Activated T-cell treated with anti-CD3 and anti-CD28 coated beads, Interleukin-2, amount 50 U/mL, for 24 hours (primary cell): ENCODE measurements at regions not wholly inside any gene's neighbourhood (a gene's known extent, or its start where the extent isn't known, plus 50 kb on each side); places are given as distances from the start of the nearest gene placed in this dataset.

ENCODE experiments used
- DNase-seq: peaks from one replicate; pipeline ENCODE4 v3.0.0-alpha.2; 2020
- H3K27ac Mint-ChIP-seq: 2 replicates; pipeline ENCODE4 v1.8.0; 2020; ENCODE audit warnings: mild to moderate bottlenecking, mixed read lengths
- H3K27me3 Mint-ChIP-seq: 2 replicates; pipeline ENCODE4 v1.8.0; 2020; ENCODE audit warnings: mixed read lengths
- H3K36me3 Mint-ChIP-seq: 2 replicates; pipeline ENCODE4 v1.8.0; 2020; ENCODE audit warnings: low read depth, mixed read lengths
- H3K4me1 Mint-ChIP-seq: 2 replicates; pipeline ENCODE4 v1.8.0; 2020; ENCODE audit warnings: low read depth, mixed read lengths
- H3K4me3 Mint-ChIP-seq: 2 replicates; pipeline ENCODE4 v1.8.0; 2020; ENCODE audit warnings: mild to moderate bottlenecking, moderate library complexity, mixed read lengths
- H3K9me3 Mint-ChIP-seq: 2 replicates; pipeline ENCODE4 v1.8.0; 2020; ENCODE audit warnings: mixed read lengths

DNA sequence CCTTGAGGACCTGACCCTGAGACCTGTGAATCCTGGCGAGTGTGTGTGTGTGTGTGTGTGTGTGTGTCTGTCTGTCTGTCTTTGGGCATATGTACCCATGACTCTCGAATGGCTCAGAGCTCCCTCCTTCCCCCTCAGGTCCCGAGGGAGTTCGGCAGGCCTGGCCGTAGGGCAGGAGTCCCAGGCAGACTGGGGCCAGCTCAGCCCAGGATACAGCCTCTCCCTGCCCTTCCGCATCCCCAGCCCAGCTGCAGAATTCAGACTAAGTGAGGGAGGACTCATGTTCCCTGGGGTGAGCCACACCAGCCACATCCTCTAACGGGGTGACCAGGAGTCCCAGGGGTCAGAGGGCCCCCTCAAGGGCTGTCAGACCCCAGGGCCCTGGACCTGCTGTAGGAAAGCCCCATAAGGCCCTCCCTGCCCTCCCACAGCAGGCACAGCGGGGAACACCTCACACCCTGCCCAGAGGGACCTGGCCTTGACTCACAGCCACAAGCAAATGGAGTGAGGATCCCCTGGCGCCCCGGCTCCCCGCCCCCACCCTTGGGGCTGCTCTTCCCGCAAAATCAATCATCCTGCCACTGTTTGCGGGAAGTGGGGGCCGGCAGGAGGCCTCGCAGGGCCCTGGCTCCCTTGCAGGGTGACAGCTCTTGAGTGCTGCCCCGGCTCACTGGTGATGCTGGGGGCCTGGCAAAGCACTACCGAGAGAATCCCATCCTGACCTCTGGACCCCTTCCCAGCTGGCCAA lies 101.7 kb upstream of the CASZ1 start:
- Mint-ChIP-seq H3K27me3 (peaks cover 3% of the 10 kb centered on the region), H3K36me3 (no peaks in the 10 kb centered on the region), H3K4me1 (no peaks in the 10 kb centered on the region), H3K27ac (no peak overlapping the region), H3K4me3 (no peak overlapping the region), H3K9me3 (no peaks in the 10 kb centered on the region)
- no peak for DNase-seq

DNA sequence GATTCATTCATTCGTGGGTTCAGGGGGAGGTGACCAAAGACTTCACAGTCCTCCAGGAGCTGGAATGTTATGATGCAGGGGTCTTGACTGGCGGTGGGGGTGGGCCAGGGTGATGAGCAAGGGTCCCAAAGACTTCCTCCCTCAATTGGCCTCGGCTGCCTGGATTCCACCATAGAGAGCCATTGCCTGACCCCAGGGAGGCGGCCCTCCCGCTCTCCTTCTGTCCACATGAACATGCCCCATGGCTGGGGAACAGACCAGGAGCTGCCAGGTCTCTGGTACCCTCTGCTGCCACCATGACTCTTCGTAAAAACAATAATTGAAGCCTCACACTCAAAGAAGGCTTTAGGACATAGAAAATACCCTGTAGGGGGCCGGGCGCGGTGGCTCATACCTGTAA lies 102.5 kb upstream of the CASZ1 start:
- Mint-ChIP-seq H3K4me1 (peaks cover 7% of the 10 kb centered on the region), H3K27ac (no peak overlapping the region), H3K9me3 (no peaks in the 10 kb centered on the region), H3K4me3 (no peak overlapping the region), H3K36me3 (no peaks in the 10 kb centered on the region), H3K27me3 (peaks cover 2% of the 10 kb centered on the region)
- no peak for DNase-seq

DNA sequence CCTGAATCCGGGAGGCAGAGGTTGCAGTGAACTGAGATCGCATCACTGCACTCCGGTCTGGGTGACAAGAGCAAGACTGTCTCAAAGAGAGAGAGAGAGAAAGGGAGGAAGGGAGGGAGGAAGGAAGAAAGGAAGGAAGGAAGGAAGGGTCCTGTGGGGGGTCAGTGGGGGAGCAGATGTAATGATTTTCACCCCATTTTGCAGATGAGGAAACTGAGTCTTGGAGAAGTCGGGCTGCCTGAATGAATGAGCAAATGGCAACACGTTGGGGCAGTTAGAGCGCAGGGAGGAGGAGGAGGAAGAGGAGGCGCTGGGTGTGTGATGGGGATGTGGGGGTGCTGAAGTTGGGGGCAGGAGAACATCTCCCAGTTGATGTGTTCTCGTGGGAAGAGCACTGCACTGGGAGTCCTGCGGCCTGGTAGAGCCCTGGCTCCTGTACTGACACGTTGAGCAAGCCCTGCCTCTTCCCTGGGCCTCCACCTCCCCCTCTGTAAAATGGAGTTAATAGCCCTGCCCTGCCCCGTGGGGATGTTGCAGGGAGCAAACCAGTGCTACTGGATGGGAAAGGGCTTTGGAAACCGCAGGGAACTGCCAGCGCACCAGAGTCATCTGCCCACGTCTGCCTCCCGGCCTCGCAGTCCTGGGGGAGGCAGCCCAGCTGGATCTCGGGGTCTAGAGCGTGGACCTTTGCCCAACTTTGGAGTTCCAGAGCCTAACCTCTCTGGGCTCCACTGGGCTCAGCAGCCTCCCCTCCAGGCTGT lies 103.2 kb upstream of the CASZ1 start:
- no peak for DNase-seq
- Mint-ChIP-seq H3K9me3 (no peaks in the 10 kb centered on the region), H3K4me1 (peaks cover 14% of the 10 kb centered on the region), H3K36me3 (no peaks in the 10 kb centered on the region), H3K4me3 (no peak overlapping the region), H3K27ac (no peak overlapping the region), H3K27me3 (no peaks in the 10 kb centered on the region)

GRCh38 chr1:10900251-10900651 lies 103.8 kb upstream of the CASZ1 start:
- H3K27me3 Mint-ChIP-seq: no peaks in the 10 kb centered on the region

GRCh38 chr1:10900691-10901090 lies 104.2 kb upstream of the CASZ1 start:
- Mint-ChIP-seq H3K9me3 (no peaks in the 10 kb centered on the region), H3K27me3 (no peaks in the 10 kb centered on the region), H3K4me3 (no peak overlapping the region), H3K36me3 (no peaks in the 10 kb centered on the region), H3K27ac (no peak overlapping the region), H3K4me1 (peaks cover 22% of the 10 kb centered on the region)
- no peak for DNase-seq

More at GRCh38 chr1:10900251-10900651, 103.8 kb upstream of the CASZ1 start:
- Mint-ChIP-seq H3K4me3 (no peak overlapping the region), H3K4me1 (peaks cover 18% of the 10 kb centered on the region), H3K27ac (no peak overlapping the region), H3K36me3 (no peaks in the 10 kb centered on the region), H3K9me3 (no peaks in the 10 kb centered on the region)
- DNase-seq: no peak

DNA sequence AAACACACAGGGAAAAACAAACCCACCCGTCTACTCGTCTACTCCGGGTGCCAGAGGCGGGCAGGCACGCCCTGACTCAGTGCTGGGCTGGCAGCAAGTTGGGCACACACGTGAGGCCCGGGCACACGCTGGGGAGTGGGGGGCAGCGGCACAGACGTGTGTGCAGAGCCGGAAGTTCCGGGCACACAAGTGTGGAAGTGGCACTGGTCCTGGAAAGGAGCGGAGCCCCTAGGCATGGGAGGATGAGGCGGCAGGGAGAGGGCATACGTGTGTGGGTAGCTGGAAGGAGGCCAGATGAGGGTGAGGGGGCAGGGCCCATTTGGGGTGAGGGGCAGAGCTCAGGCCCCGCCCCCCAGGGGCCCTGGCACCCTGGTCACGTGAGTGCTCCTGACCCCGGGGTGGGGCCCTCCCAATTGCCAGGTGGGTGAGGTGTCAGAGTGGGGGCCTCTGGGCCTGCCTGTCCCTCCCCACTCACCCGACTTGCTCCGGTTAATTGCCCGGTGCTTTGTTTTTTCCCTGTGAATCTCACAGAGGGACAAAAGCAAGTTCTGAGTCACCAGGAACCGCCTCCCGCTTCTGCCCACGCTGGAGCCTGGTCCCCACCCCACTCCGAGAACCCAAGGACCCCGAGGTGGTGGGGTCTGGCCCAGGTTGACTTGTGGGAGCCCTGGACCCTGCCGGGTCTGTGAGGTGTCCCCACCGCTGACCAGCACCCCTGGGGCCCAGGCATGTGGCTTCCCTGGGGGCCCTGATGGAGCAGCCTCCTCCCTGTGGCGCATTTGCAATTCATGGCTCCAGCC lies 104.8 kb upstream of the CASZ1 start:
- no peaks in the 10 kb centered on the region for H3K36me3 Mint-ChIP-seq
- no peaks in the 10 kb centered on the region for H3K27me3 Mint-ChIP-seq
- no peak for DNase-seq
- peaks cover 23% of the 10 kb centered on the region for H3K4me1 Mint-ChIP-seq
- no peak overlapping the region for H3K27ac Mint-ChIP-seq
- no peak overlapping the region for H3K4me3 Mint-ChIP-seq
- no peaks in the 10 kb centered on the region for H3K9me3 Mint-ChIP-seq

GRCh38 chr1:10901891-10902805 lies 105.7 kb upstream of the CASZ1 start:
- Mint-ChIP-seq H3K36me3 (no peaks in the 10 kb centered on the region), H3K4me1 (peaks cover 23% of the 10 kb centered on the region), H3K4me3 (no peak overlapping the region), H3K9me3 (no peaks in the 10 kb centered on the region), H3K27me3 (no peaks in the 10 kb centered on the region), H3K27ac (no peak overlapping the region)
- DNase-seq: no peak

DNA sequence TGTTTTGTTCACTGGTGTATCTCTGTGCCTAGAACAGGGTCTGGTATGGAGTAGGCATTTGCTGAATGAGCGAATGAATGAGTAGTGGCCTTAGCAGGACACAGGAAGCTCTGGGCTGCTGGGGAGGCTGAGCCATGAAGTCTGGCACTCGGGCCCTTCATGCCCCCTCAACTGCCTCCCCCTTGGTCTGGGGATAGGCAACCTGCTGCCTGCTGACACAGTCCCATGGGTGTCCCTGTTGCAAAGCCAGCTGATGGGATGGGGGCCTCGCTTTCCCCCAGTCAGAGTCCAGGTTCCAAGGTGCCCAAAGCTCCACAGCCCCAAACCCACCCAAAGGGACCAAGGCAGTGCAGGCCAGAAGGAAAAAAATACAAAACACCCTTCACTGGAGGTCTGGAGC lies 107.0 kb upstream of the CASZ1 start:
- H3K27ac Mint-ChIP-seq: no peak overlapping the region
- no peak overlapping the region for H3K4me3 Mint-ChIP-seq
- no peaks in the 10 kb centered on the region for H3K27me3 Mint-ChIP-seq
- peaks cover 23% of the 10 kb centered on the region for H3K4me1 Mint-ChIP-seq
- no peaks in the 10 kb centered on the region for H3K9me3 Mint-ChIP-seq
- DNase-seq: no peak
- no peaks in the 10 kb centered on the region for H3K36me3 Mint-ChIP-seq

- peaks cover 23% of the 10 kb centered on the region for H3K4me1 Mint-ChIP-seq
- no peaks in the 10 kb centered on the region for H3K27me3 Mint-ChIP-seq
- H3K27ac Mint-ChIP-seq: no peak overlapping the region
- no peak overlapping the region for H3K4me3 Mint-ChIP-seq
- H3K9me3 Mint-ChIP-seq: no peaks in the 10 kb centered on the region
- H3K36me3 Mint-ChIP-seq: no peaks in the 10 kb centered on the region
- no peak for DNase-seq
These were observed 107.4 kb upstream of the CASZ1 start for GRCh38 chr1:10903821-10904220.

- no peaks in the 10 kb centered on the region for H3K36me3 Mint-ChIP-seq
- H3K4me1 Mint-ChIP-seq: peaks cover 23% of the 10 kb centered on the region
- no peak overlapping the region for H3K4me3 Mint-ChIP-seq
- no peaks in the 10 kb centered on the region for H3K9me3 Mint-ChIP-seq
- no peak for DNase-seq
- H3K27me3 Mint-ChIP-seq: no peaks in the 10 kb centered on the region
- H3K27ac Mint-ChIP-seq: peak overlapping the region; percentile 66
These were observed 107.8 kb upstream of the TARDBP start for GRCh38 chr1:10904396-10905358.

DNA sequence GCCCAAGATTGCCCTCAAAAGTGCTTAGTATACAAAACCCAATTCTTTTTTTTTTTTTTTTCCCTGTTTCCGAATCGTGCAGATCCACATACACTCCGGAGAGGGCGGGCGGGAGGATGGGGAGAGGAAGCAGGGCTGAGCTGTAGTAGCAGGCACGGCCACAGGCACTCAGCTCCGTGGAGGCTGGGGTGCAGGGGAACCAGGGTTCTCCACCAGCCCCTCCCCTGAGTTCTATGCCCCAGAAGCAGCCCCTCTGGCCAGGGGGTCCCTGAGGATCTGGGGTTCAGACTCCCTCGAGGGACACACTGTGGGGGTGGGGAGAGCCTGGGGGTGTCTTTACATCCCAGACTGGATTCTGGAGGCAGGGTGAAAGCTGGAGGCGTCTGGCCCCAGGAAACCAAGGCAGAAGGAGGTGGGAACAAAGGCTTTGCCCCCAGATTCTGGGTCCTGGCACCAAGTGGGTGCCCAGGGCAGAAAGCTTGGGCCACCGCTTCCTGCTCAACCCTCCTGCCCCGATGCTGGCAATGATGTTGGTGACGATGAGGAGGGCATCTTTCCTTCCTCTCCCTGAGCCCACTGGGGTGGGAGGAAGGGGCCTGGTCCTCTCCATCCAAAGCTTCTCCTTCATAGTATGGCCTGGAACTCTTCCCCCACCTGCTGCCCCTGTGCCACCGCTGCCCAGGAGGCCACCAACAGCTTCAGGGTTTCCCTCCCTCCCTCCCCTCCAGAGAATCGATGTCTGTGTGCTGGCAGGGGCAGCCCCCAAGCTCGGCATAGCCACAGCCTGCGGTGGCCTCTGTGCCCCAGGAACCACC lies 106.4 kb upstream of the TARDBP start:
- no peak overlapping the region for H3K27ac Mint-ChIP-seq
- no peak for DNase-seq
- no peak overlapping the region for H3K4me3 Mint-ChIP-seq
- H3K27me3 Mint-ChIP-seq: no peaks in the 10 kb centered on the region
- H3K9me3 Mint-ChIP-seq: no peaks in the 10 kb centered on the region
- no peaks in the 10 kb centered on the region for H3K36me3 Mint-ChIP-seq
- H3K4me1 Mint-ChIP-seq: peaks cover 23% of the 10 kb centered on the region

GRCh38 chr1:10906866-10907519 lies 105.5 kb upstream of the TARDBP start:
- Mint-ChIP-seq H3K4me1 (peaks cover 23% of the 10 kb centered on the region), H3K9me3 (no peaks in the 10 kb centered on the region), H3K4me3 (no peak overlapping the region)

More at GRCh38 chr1:10906866-10907519, 105.5 kb upstream of the TARDBP start:
- DNase-seq: no peak
- Mint-ChIP-seq H3K27me3 (no peaks in the 10 kb centered on the region), H3K27ac (no peak overlapping the region), H3K36me3 (no peaks in the 10 kb centered on the region)
